Endodermal cell (in vitro differentiated cells): ENCODE measurements at regions not wholly inside any gene's neighbourhood (a gene's known extent, or its start where the extent isn't known, plus 50 kb on each side); places are given as distances from the start of the nearest gene placed in this dataset.

Experiments used
- DNase-seq: peaks from one replicate; pipeline ENCODE4 v3.0.0-alpha.2; 2017
- H3K27ac ChIP-seq: 2 replicates; pipeline ENCODE4 v1.5.1; 2013; ENCODE audit warnings: mild to moderate bottlenecking, low read depth, low read length, moderate library complexity
- H3K27me3 ChIP-seq: 2 replicates; pipeline ENCODE4 v1.6.1; 2013; ENCODE audit warnings: mild to moderate bottlenecking, low read length, moderate library complexity; ENCODE audit not compliant: insufficient read depth, control insufficient read depth, poor library complexity, severe bottlenecking
- H3K36me3 ChIP-seq: 2 replicates; pipeline ENCODE4 v1.7.0; 2013; ENCODE audit warnings: mild to moderate bottlenecking, low read length, moderate library complexity; ENCODE audit not compliant: control insufficient read depth, insufficient read depth
- H3K4me1 ChIP-seq: one replicate; pipeline ENCODE4 v1.7.0; 2013; ENCODE audit warnings: low read length; ENCODE audit not compliant: control insufficient read depth, insufficient read depth
- H3K4me3 ChIP-seq: 2 replicates; pipeline ENCODE4 v1.5.1; 2013; ENCODE audit warnings: mild to moderate bottlenecking, low read length, moderate library complexity
- H3K9ac ChIP-seq: 2 replicates; pipeline ENCODE4 v1.6.1; 2013; ENCODE audit warnings: mild to moderate bottlenecking, low read length, moderate library complexity; ENCODE audit not compliant: poor library complexity, severe bottlenecking; ENCODE audit errors: extremely low read depth
- H3K9me3 ChIP-seq: 2 replicates; pipeline ENCODE4 v1.6.1; 2013; ENCODE audit warnings: mild to moderate bottlenecking, low read length, moderate library complexity; ENCODE audit not compliant: control insufficient read depth
- H3K27ac Mint-ChIP-seq: 2 replicates; pipeline ENCODE4 v1.8.0; 2020; ENCODE audit warnings: mixed read lengths
- H3K27me3 Mint-ChIP-seq: 2 replicates; pipeline ENCODE4 v1.8.0; 2021; ENCODE audit warnings: mild to moderate bottlenecking, mixed read lengths; ENCODE audit not compliant: insufficient read depth
- H3K36me3 Mint-ChIP-seq: 2 replicates; pipeline ENCODE4 v1.8.0; 2020; ENCODE audit warnings: low read depth, mixed read lengths
- H3K4me1 Mint-ChIP-seq: 2 replicates; pipeline ENCODE4 v1.8.0; 2020; ENCODE audit warnings: mixed read lengths
- H3K4me3 Mint-ChIP-seq: 2 replicates; pipeline ENCODE4 v1.8.0; 2020; ENCODE audit warnings: mild to moderate bottlenecking, moderate library complexity, mixed read lengths
- H3K9me3 Mint-ChIP-seq: 2 replicates; pipeline ENCODE4 v1.8.0; 2020; ENCODE audit warnings: mild to moderate bottlenecking, mixed read lengths
- CTCF ChIP-seq: fragments of 200-600 bp; sonication (generic); conservative IDR thresholded peaks from 2 replicates; pipeline ENCODE4 v1.5.0; 2021; ENCODE audit warnings: antibody characterized with exemption, mild to moderate bottlenecking
- WGBS, 2 experiments: methylation state at CpG; one replicate each; pipeline versions ENCODE4 v1.1.5 to v1.1.7; 2013; ENCODE audit warnings: missing lambda C conversion rate in 2 of 2, mixed read lengths in 1 of 2; ENCODE audit not compliant: insufficient coverage in 1 of 2, insufficient read length in 1 of 2; 5-methylcytosine and 5-hydroxymethylcytosine counted together

- no peak for DNase-seq
- Histone ChIP-seq H3K36me3 (no peaks in the 10 kb centered on the region), H3K9me3 (no peaks in the 10 kb centered on the region), H3K4me3 (no peak overlapping the region), H3K9ac (no peak overlapping the region), H3K27ac (no peak overlapping the region), H3K4me1 (no peaks in the 10 kb centered on the region), H3K27me3 (peaks cover 6% of the 10 kb centered on the region)
- 85 to 89% methylated on average over 1 to 3 of the region's 3 CpGs for WGBS, 2 experiments
- no peak overlapping the region for H3K4me3 Mint-ChIP-seq
- peaks cover 7% of the 10 kb centered on the region for H3K27me3 Mint-ChIP-seq
- H3K27ac Mint-ChIP-seq = no peak overlapping the region
- no peak for TF ChIP-seq CTCF
- H3K36me3 Mint-ChIP-seq = no peaks in the 10 kb centered on the region
- no peaks in the 10 kb centered on the region for H3K9me3 Mint-ChIP-seq
- H3K4me1 Mint-ChIP-seq = no peaks in the 10 kb centered on the region
Observed at GRCh38 chr7:113294750-113295149, 176.4 kb upstream of the SMIM30 start.

GRCh38 chr7:113292105-113292504, 173.8 kb upstream of the SMIM30 start:
- H3K36me3 ChIP-seq = no peaks in the 10 kb centered on the region
- 88 to 92% methylated on average over 2 to 3 of the region's 3 CpGs for WGBS, 2 experiments
- no peak overlapping the region for H3K4me3 Mint-ChIP-seq
- no peaks in the 10 kb centered on the region for H3K9me3 Mint-ChIP-seq
- no peaks in the 10 kb centered on the region for H3K27me3 ChIP-seq
- TF ChIP-seq CTCF = no peak
- peaks cover 7% of the 10 kb centered on the region for H3K27me3 Mint-ChIP-seq
- no peaks in the 10 kb centered on the region for H3K9me3 ChIP-seq
- no peak overlapping the region for H3K4me3 ChIP-seq
- no peak overlapping the region for H3K9ac ChIP-seq
- H3K27ac Mint-ChIP-seq = no peak overlapping the region
- no peaks in the 10 kb centered on the region for H3K4me1 ChIP-seq
- no peaks in the 10 kb centered on the region for H3K36me3 Mint-ChIP-seq
- H3K27ac ChIP-seq = no peak overlapping the region
- no peaks in the 10 kb centered on the region for H3K4me1 Mint-ChIP-seq
- no peak for DNase-seq

GRCh38 chr7:113291058-113291457, 172.7 kb upstream of the SMIM30 start:
- 94 to 100% methylated on average over 4 to 9 of the region's 9 CpGs for WGBS, 2 experiments
- H3K4me1 Mint-ChIP-seq = no peaks in the 10 kb centered on the region
- H3K4me3 ChIP-seq = no peak overlapping the region

More at GRCh38 chr7:113291058-113291457, 172.7 kb upstream of the SMIM30 start:
- H3K27ac ChIP-seq = no peak overlapping the region
- no peak for DNase-seq
- TF ChIP-seq CTCF = no peak
- no peaks in the 10 kb centered on the region for H3K9me3 ChIP-seq
- H3K27ac Mint-ChIP-seq = no peak overlapping the region
- H3K9ac ChIP-seq = no peak overlapping the region
- H3K9me3 Mint-ChIP-seq = no peaks in the 10 kb centered on the region
- H3K27me3 Mint-ChIP-seq = peaks cover 3% of the 10 kb centered on the region
- H3K4me1 ChIP-seq = no peaks in the 10 kb centered on the region
- H3K4me3 Mint-ChIP-seq = no peak overlapping the region
- no peaks in the 10 kb centered on the region for H3K36me3 Mint-ChIP-seq
- H3K36me3 ChIP-seq = no peaks in the 10 kb centered on the region
- no peaks in the 10 kb centered on the region for H3K27me3 ChIP-seq
